GM12872 (cell line): ENCODE measurements at regions not wholly inside any gene's neighbourhood (a gene's known extent, or its start where the extent isn't known, plus 50 kb on each side); places are given as distances from the start of the nearest gene placed in this dataset.

ENCODE experiments used
- TF ChIP-seq, protein P1 (sequence below): IDR thresholded peaks from 3 replicates; pipeline ENCODE4 v1.5.1; 2011; ENCODE audit warnings: low read depth, mild to moderate bottlenecking, low read length, moderate library complexity; ENCODE audit not compliant: insufficient read depth

DNA sequence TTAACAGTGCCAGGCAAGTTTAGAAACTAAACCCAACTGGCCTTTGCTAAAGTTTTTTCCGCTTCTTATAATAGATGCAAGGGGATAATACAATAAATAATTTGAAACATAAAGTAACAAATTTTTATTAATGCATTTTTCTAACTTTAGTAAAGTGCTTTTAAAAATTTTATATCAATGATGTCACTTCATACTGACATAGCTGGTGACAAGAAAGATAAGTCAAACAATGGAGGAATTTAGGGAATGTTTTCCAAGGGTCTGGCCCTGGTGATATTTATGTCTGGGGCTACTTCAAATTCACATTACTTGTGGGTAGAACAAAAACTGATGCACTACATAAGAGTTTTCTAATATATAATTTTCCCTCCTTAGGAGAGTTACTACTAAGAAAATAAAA lies 61.2 kb upstream of the CBLN2 start:
- TF ChIP-seq, protein P1, sequence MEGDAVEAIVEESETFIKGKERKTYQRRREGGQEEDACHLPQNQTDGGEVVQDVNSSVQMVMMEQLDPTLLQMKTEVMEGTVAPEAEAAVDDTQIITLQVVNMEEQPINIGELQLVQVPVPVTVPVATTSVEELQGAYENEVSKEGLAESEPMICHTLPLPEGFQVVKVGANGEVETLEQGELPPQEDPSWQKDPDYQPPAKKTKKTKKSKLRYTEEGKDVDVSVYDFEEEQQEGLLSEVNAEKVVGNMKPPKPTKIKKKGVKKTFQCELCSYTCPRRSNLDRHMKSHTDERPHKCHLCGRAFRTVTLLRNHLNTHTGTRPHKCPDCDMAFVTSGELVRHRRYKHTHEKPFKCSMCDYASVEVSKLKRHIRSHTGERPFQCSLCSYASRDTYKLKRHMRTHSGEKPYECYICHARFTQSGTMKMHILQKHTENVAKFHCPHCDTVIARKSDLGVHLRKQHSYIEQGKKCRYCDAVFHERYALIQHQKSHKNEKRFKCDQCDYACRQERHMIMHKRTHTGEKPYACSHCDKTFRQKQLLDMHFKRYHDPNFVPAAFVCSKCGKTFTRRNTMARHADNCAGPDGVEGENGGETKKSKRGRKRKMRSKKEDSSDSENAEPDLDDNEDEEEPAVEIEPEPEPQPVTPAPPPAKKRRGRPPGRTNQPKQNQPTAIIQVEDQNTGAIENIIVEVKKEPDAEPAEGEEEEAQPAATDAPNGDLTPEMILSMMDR: no peak

DNA sequence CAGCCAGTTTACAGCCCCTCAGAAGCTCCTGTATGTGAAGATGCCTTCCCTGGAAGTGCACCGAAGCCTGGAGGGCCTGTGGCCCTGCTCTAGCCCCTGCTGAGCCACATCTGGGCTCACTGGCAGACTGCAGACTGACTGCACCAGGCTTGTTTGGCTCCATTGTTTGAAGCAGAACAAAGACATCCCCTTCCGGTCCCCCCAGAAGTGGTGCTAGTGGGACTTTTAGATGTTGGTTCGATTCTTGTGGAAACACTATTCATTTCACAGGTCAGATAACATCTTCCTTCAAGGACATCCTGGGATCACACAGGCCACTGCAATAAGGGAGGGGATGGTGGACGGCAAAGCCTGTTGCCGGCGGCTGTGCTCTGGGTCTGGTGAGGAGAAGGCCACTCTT lies 57.8 kb upstream of the CBLN2 start:
- TF ChIP-seq, protein P1: no peak

DNA sequence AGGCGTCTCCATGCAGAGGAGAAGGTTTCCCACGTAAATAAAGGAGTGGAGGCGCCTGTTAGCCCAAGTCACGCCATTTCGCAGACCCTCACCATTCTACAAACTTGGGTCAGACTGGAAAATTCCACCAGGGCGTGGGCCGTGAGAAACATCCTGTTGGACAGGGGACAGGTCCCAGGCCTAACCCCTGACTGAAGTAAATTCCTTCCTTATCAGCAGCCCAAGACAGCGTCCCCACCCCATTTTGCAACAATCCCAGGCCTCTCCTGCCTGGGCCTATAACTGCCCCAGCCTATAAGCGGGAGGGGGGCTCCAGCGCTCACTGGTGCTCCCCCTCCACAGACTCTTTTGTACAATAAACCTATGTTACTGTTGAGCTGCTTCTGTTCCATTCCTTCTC lies 57.3 kb upstream of the CBLN2 start:
- TF ChIP-seq, protein P1: no peak
